CD14-positive monocyte (primary cell): ENCODE measurements at regions not wholly inside any gene's neighbourhood (a gene's known extent, or its start where the extent isn't known, plus 50 kb on each side); places are given as distances from the start of the nearest gene placed in this dataset.

ENCODE experiments used
- DNase-seq, 3 donors: peaks; one replicate each; pipeline ENCODE4 v3.0.0-alpha.2; 2011 to 2022
- H2AFZ ChIP-seq: 2 replicates; pipeline ENCODE4 v1.6.0; 2012; ENCODE audit warnings: mild to moderate bottlenecking, low read depth, low read length, inconsistent platforms; ENCODE audit not compliant: insufficient read depth, poor library complexity, severe bottlenecking
- H3K27ac ChIP-seq, 2 donors: 1 replicate in 1 of 2; 2 replicates in 1 of 2; pipeline ENCODE4 v1.5.1; 2012 to 2013; ENCODE audit warnings: low read length in 2 of 2, control low read depth in 1 of 2, inconsistent platforms in 1 of 2, low read depth in 1 of 2, mild to moderate bottlenecking in 1 of 2
- H3K27me3 ChIP-seq, 2 donors: one replicate each; pipeline versions ENCODE4 v1.6.0 to v1.6.1; 2011 to 2013; ENCODE audit warnings: low read length in 2 of 2; ENCODE audit not compliant: control insufficient read depth in 2 of 2, insufficient read depth in 2 of 2
- H3K36me3 ChIP-seq, 2 donors: replicated peaks in 1 of 2; 1 replicate in 1 of 2; 2 replicates in 1 of 2; pipeline versions ENCODE4 v1.5.1 to v1.6.1; 2012 to 2013; ENCODE audit warnings: low read length in 2 of 2, control low read depth in 1 of 2, inconsistent platforms in 1 of 2, mild to moderate bottlenecking in 1 of 2; ENCODE audit not compliant: insufficient read depth in 2 of 2, control insufficient read depth in 1 of 2
- H3K4me1 ChIP-seq, 2 donors: 1 replicate in 1 of 2; 2 replicates in 1 of 2; pipeline versions ENCODE4 v1.5.1 to v1.6.1; 2012 to 2013; ENCODE audit warnings: low read length in 2 of 2, control low read depth in 1 of 2, inconsistent platforms in 1 of 2, mild to moderate bottlenecking in 1 of 2, moderate library complexity in 1 of 2; ENCODE audit not compliant: insufficient read depth in 2 of 2, control insufficient read depth in 1 of 2
- H3K4me2 ChIP-seq: replicated peaks from 2 replicates; pipeline ENCODE3; 2012; ENCODE audit warnings: low read length, moderate library complexity, mild to moderate bottlenecking; ENCODE audit not compliant: poor library complexity, severe bottlenecking; ENCODE audit errors: extremely low read depth
- H3K4me3 ChIP-seq, 3 experiments: fragments of 200-600 bp in 1 of 3; sonication (generic) in 1 of 3; replicated peaks in 1 of 3; 1 replicate in 2 of 3; 2 replicates in 1 of 3; pipeline ENCODE4 v1.5.1; 2011 to 2013; ENCODE audit warnings: low read length in 3 of 3, mild to moderate bottlenecking in 3 of 3, control low read depth in 2 of 3, low read depth in 2 of 3, inconsistent platforms in 1 of 3, moderate library complexity in 1 of 3
- H3K79me2 ChIP-seq: 2 replicates; pipeline ENCODE4 v1.6.0; 2012; ENCODE audit warnings: mild to moderate bottlenecking, control low read depth, inconsistent platforms, low read length, moderate library complexity; ENCODE audit not compliant: insufficient read depth
- H3K9ac ChIP-seq: 2 replicates; pipeline ENCODE4 v1.6.0; 2017; ENCODE audit warnings: low read length, mild to moderate bottlenecking; ENCODE audit not compliant: insufficient read depth, poor library complexity, severe bottlenecking
- H3K9me3 ChIP-seq, 2 donors: replicated peaks in 1 of 2; 1 replicate in 1 of 2; 2 replicates in 1 of 2; pipeline versions ENCODE4 v1.5.1 to v1.6.1; 2012 to 2013; ENCODE audit warnings: low read length in 2 of 2, control low read depth in 1 of 2; ENCODE audit not compliant: control insufficient read depth in 1 of 2, insufficient read depth in 1 of 2
- H4K20me1 ChIP-seq: 2 replicates; pipeline ENCODE4 v1.6.0; 2012; ENCODE audit warnings: mild to moderate bottlenecking, low read length, control low read depth, moderate library complexity; ENCODE audit not compliant: insufficient read depth
- H3K27ac Mint-ChIP-seq, 7 donors: one replicate each; pipeline ENCODE4 v1.8.0; 2020; ENCODE audit warnings: mild to moderate bottlenecking in 7 of 7, mixed read lengths in 7 of 7, moderate library complexity in 6 of 7, inconsistent platforms in 2 of 7
- H3K27me3 Mint-ChIP-seq, 3 donors: one replicate each; pipeline ENCODE4 v1.8.0; 2021 to 2022; ENCODE audit warnings: low read depth in 3 of 3, mild to moderate bottlenecking in 3 of 3, mixed read lengths in 3 of 3, moderate library complexity in 3 of 3, inconsistent platforms in 1 of 3
- H3K36me3 Mint-ChIP-seq, 2 donors: one replicate each; pipeline ENCODE4 v1.8.0; 2020; ENCODE audit warnings: mixed read lengths in 2 of 2, inconsistent platforms in 1 of 2, mild to moderate bottlenecking in 1 of 2
- H3K4me1 Mint-ChIP-seq: one replicate; pipeline ENCODE4 v1.8.0; 2020; ENCODE audit warnings: mild to moderate bottlenecking, mixed read lengths
- H3K4me3 Mint-ChIP-seq, 2 donors: one replicate each; pipeline ENCODE4 v1.8.0; 2020; ENCODE audit warnings: mild to moderate bottlenecking in 2 of 2, mixed read lengths in 2 of 2, moderate library complexity in 1 of 2
- H3K9me3 Mint-ChIP-seq, 7 donors: one replicate each; pipeline ENCODE4 v1.8.0; 2020 to 2022; ENCODE audit warnings: mixed read lengths in 7 of 7, mild to moderate bottlenecking in 6 of 7, moderate library complexity in 6 of 7, inconsistent platforms in 2 of 7
- WGBS: methylation state at CpG from one replicate; pipeline ENCODE4 v1.1.5; 2013; ENCODE audit warnings: missing lambda C conversion rate; ENCODE audit not compliant: insufficient coverage; 5-methylcytosine and 5-hydroxymethylcytosine counted together
- intact Hi-C, 2 donors: fragments of 100-400 bp; cut with micrococcal nuclease; formaldehyde crosslinking; loops; one replicate each; pipeline versions ENCODE4 v1.15.0 to v1.15.1; 2023
- TF ChIP-seq, protein P1 (sequence below): fragments of 200-600 bp; IDR thresholded peaks from one replicate; pipeline ENCODE4 v1.8.0; 2022; ENCODE audit warnings: antibody characterized with exemption, mild to moderate bottlenecking

DNA sequence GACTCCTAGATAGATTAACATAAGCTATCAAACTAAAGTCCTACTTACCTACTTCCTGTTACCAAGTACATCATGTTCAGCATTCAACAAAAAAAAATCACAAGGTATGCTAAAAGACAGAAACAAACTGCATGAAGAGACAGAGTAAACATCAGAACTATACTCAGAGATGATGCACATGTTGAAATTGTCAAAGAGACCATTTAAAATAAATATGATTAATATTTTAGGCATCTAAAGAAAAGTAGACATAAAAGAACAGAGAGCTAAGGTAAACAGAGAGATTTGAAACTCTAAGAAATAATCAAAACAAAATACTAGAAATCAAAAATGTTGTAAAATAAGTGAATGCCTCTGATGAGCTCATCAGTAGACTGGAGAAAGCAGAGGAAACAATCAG lies 224.8 kb upstream of the STAC start:
- TF ChIP-seq, protein P1, sequence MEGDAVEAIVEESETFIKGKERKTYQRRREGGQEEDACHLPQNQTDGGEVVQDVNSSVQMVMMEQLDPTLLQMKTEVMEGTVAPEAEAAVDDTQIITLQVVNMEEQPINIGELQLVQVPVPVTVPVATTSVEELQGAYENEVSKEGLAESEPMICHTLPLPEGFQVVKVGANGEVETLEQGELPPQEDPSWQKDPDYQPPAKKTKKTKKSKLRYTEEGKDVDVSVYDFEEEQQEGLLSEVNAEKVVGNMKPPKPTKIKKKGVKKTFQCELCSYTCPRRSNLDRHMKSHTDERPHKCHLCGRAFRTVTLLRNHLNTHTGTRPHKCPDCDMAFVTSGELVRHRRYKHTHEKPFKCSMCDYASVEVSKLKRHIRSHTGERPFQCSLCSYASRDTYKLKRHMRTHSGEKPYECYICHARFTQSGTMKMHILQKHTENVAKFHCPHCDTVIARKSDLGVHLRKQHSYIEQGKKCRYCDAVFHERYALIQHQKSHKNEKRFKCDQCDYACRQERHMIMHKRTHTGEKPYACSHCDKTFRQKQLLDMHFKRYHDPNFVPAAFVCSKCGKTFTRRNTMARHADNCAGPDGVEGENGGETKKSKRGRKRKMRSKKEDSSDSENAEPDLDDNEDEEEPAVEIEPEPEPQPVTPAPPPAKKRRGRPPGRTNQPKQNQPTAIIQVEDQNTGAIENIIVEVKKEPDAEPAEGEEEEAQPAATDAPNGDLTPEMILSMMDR, result no peak
- Histone ChIP-seq H3K27me3 (no peaks in the 10 kb centered on the region), H2AFZ (no peak overlapping the region), H3K4me2 (no peak overlapping the region), H3K4me3 (no peak overlapping the region), H3K9me3 (no peaks in the 10 kb centered on the region), H3K27ac (no peak overlapping the region), H3K36me3 (no peaks in the 10 kb centered on the region), H4K20me1 (no peaks in the 10 kb centered on the region), H3K4me1 (no peaks in the 10 kb centered on the region), H3K79me2 (no peaks in the 10 kb centered on the region), H3K9ac (no peak overlapping the region)
- Mint-ChIP-seq H3K4me3 (no peak overlapping the region), H3K27me3 (no peaks in the 10 kb centered on the region), H3K27ac (no peak overlapping the region), H3K36me3 (no peaks in the 10 kb centered on the region), H3K4me1 (no peaks in the 10 kb centered on the region), H3K9me3 (peaks cover 0 to 3% (median 2%) of the 10 kb centered on the region in 7 donors)
- no peak for DNase-seq
- intact Hi-C loops, result no loop called here

DNA sequence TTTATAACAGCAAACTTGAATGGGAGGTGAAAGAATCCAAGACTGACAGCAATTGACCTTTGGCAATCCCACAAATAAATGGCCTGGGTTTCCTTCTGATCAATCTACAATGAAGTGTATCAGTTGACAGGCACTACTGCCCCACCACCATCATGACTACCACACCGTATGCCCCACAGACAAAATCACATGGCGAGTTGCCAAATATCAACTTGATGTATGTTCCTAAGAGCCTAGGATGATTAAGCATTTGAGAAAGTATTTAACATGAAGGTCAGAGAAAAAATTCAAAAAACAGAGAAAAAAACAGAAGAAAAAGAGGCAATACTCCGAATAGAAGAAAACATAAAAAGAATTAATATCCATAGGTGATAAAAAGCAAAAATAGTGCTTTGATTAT lies 215.9 kb upstream of the STAC start:
- Histone ChIP-seq H2AFZ (no peak overlapping the region), H3K36me3 (no peaks in the 10 kb centered on the region), H3K9ac (no peak overlapping the region), H4K20me1 (no peaks in the 10 kb centered on the region), H3K9me3 (no peaks in the 10 kb centered on the region), H3K4me2 (no peak overlapping the region), H3K4me1 (no peaks in the 10 kb centered on the region), H3K4me3 (no peak overlapping the region), H3K27me3 (no peaks in the 10 kb centered on the region), H3K27ac (no peak overlapping the region), H3K79me2 (no peaks in the 10 kb centered on the region)
- TF ChIP-seq, protein P1, result no peak
- Mint-ChIP-seq H3K9me3 (peaks cover 0 to 8% (median 2%) of the 10 kb centered on the region in 7 donors), H3K27me3 (peaks cover 0 to 2% (median 2%) of the 10 kb centered on the region in 3 donors), H3K27ac (no peak overlapping the region), H3K4me1 (peaks cover 6% of the 10 kb centered on the region), H3K36me3 (no peaks in the 10 kb centered on the region), H3K4me3 (no peak overlapping the region)
- intact Hi-C loops, result no loop called here
- whole genome bisulfite sequencing, result no CpG with 5 or more reads among the region's 3 CpGs
- no peak for DNase-seq
